ENCODE measurements at regions not wholly inside any gene's neighbourhood (a gene's known extent, or its start where the extent isn't known, plus 50 kb on each side); places are given as distances from the start of the nearest gene placed in this dataset.

- TF ChIP-seq CTCF (IDR thresholded peaks at IDR 0.05) = no peak
- TF ChIP-seq POLR2A (IDR thresholded peaks at IDR 0.05) = no peak
These were observed 446.3 kb upstream of the FSTL5 start for GRCh38 chr4:162610116-162610515.
